HEK293 (cell line): ENCODE measurements at regions not wholly inside any gene's neighbourhood (a gene's known extent, or its start where the extent isn't known, plus 50 kb on each side); places are given as distances from the start of the nearest gene placed in this dataset.

Experiments used
- CTCF ChIA-PET: fragments of 350-600 bp; formaldehyde crosslinking; extraction: SDS; loops from one replicate; lab custom pipeline; 2021; ENCODE audit warnings: antibody characterized with exemption; lab: Yijun Ruan, JAX
- POLR2A ChIA-PET: fragments of 300-600 bp; formaldehyde crosslinking; extraction: SDS; loops from one replicate; lab custom pipeline; 2020; ENCODE audit warnings: antibody characterized with exemption, inconsistent platforms; lab: Yijun Ruan, JAX
- H3K27ac ChIP-seq: fragments of 200-500 bp; sonication (Bioruptor generic); 2 replicates; pipeline ENCODE4 v1.5.1; 2014; ENCODE audit warnings: low read depth, low read length, control low read depth, inconsistent platforms; ENCODE audit errors: extremely low read depth
- H3K36me3 ChIP-seq, 2 experiments: fragments of 200-500 bp in 1 of 2; sonication (Bioruptor generic) in 1 of 2; 1 replicate in 1 of 2; 2 replicates in 1 of 2; pipeline ENCODE4 v1.5.1; 2014 to 2017; ENCODE audit warnings: inconsistent platforms in 2 of 2, low read length in 2 of 2; ENCODE audit not compliant: control insufficient read depth in 2 of 2, insufficient read depth in 1 of 2
- H3K4me1 ChIP-seq: fragments of 200-500 bp; sonication (Bioruptor generic); 2 replicates; pipeline ENCODE4 v1.5.1; 2014; ENCODE audit warnings: mild to moderate bottlenecking, low read length, inconsistent platforms; ENCODE audit not compliant: control insufficient read depth, insufficient read depth
- H3K4me3 ChIP-seq: 2 replicates; pipeline ENCODE4 v1.5.1; 2011; ENCODE audit warnings: low read depth, mild to moderate bottlenecking, control low read depth, low read length, moderate library complexity
- H3K9me3 ChIP-seq: fragments of 200-500 bp; sonication (Bioruptor generic); 2 replicates; pipeline ENCODE4 v1.5.1; 2014; ENCODE audit warnings: low read depth, low read length, inconsistent platforms; ENCODE audit not compliant: control insufficient read depth, insufficient read depth
- IKZF3 ChIP-seq: fragments of 450-650 bp; IDR thresholded peaks from 2 replicates; pipeline ENCODE4 v1.5.0; 2018; ENCODE audit warnings: missing biosample characterization, mild to moderate bottlenecking, missing genetic modification characterization, moderate library complexity
- KLF1 ChIP-seq: fragments of 450-650 bp; formaldehyde crosslinking; IDR thresholded peaks from 2 replicates; pipeline ENCODE4 v1.5.1; 2016; ENCODE audit warnings: missing biosample characterization, missing genetic modification characterization
- REPIN1 ChIP-seq: fragments of 450-650 bp; formaldehyde crosslinking; IDR thresholded peaks from 2 replicates; pipeline ENCODE4 v1.5.1; 2017; ENCODE audit warnings: missing biosample characterization, missing genetic modification characterization, low read depth
- SP3 ChIP-seq: fragments of 450-650 bp; formaldehyde crosslinking; IDR thresholded peaks from 2 replicates; pipeline ENCODE4 v1.5.1; 2016; ENCODE audit warnings: missing biosample characterization, missing genetic modification characterization
- TCF7L2 ChIP-seq: IDR thresholded peaks from 2 replicates; pipeline ENCODE4 v1.6.1; 2011; ENCODE audit warnings: low read depth, mild to moderate bottlenecking, inconsistent platforms, low read length, moderate library complexity, borderline replicate concordance
- ZNF112 ChIP-seq: fragments of 450-650 bp; formaldehyde crosslinking; IDR thresholded peaks from 2 replicates; pipeline ENCODE4 v1.5.0; 2017; ENCODE audit warnings: missing biosample characterization, missing genetic modification characterization
- ZNF146 ChIP-seq: fragments of 450-650 bp; formaldehyde crosslinking; IDR thresholded peaks from 2 replicates; pipeline ENCODE4 v1.5.1; 2016; ENCODE audit warnings: missing biosample characterization, missing genetic modification characterization
- ZNF157 ChIP-seq: fragments of 450-650 bp; formaldehyde crosslinking; IDR thresholded peaks from 2 replicates; pipeline ENCODE4 v1.5.1; 2016; ENCODE audit warnings: missing biosample characterization, missing genetic modification characterization
- ZNF16 ChIP-seq: fragments of 450-650 bp; formaldehyde crosslinking; IDR thresholded peaks from 2 replicates; pipeline ENCODE4 v1.5.1; 2016; ENCODE audit warnings: low read depth, missing biosample characterization, missing genetic modification characterization
- ZNF175 ChIP-seq: fragments of 450-650 bp; formaldehyde crosslinking; IDR thresholded peaks from 2 replicates; pipeline ENCODE4 v1.5.1; 2016; ENCODE audit warnings: missing biosample characterization, missing genetic modification characterization
- ZNF266 ChIP-seq: fragments of 450-650 bp; formaldehyde crosslinking; IDR thresholded peaks from 2 replicates; pipeline ENCODE4 v1.5.1; 2016; ENCODE audit warnings: missing biosample characterization, missing genetic modification characterization, low read depth
- ZNF37A ChIP-seq: fragments of 450-650 bp; IDR thresholded peaks from 2 replicates; pipeline ENCODE4 v1.5.1; 2018; ENCODE audit warnings: missing biosample characterization, missing genetic modification characterization
- ZNF514 ChIP-seq: fragments of 450-650 bp; formaldehyde crosslinking; IDR thresholded peaks from 2 replicates; pipeline ENCODE4 v1.5.1; 2016; ENCODE audit warnings: missing biosample characterization, missing genetic modification characterization
- TF ChIP-seq, protein P1 (sequence below): fragments of 450-650 bp; formaldehyde crosslinking; IDR thresholded peaks from 2 replicates; pipeline ENCODE4 v1.5.1; 2016; ENCODE audit warnings: missing biosample characterization, missing genetic modification characterization
- TF ChIP-seq, protein P2 (sequence below): fragments of 450-650 bp; formaldehyde crosslinking; IDR thresholded peaks from 2 replicates; pipeline ENCODE4 v1.5.1; 2016; ENCODE audit warnings: missing biosample characterization, missing genetic modification characterization
- TF ChIP-seq, protein P3 (sequence below): fragments of 450-650 bp; formaldehyde crosslinking; IDR thresholded peaks from 2 replicates; pipeline ENCODE4 v1.5.1; 2016; ENCODE audit warnings: missing biosample characterization, missing genetic modification characterization
- TF ChIP-seq, protein P4 (sequence below): fragments of 450-650 bp; formaldehyde crosslinking; IDR thresholded peaks from 2 replicates; pipeline ENCODE4 v1.5.1; 2016; ENCODE audit warnings: missing biosample characterization, missing genetic modification characterization
- TF ChIP-seq, protein P5 (sequence below): fragments of 450-650 bp; formaldehyde crosslinking; IDR thresholded peaks from 2 replicates; pipeline ENCODE4 v1.5.1; 2016; ENCODE audit warnings: missing biosample characterization, missing genetic modification characterization

DNA sequence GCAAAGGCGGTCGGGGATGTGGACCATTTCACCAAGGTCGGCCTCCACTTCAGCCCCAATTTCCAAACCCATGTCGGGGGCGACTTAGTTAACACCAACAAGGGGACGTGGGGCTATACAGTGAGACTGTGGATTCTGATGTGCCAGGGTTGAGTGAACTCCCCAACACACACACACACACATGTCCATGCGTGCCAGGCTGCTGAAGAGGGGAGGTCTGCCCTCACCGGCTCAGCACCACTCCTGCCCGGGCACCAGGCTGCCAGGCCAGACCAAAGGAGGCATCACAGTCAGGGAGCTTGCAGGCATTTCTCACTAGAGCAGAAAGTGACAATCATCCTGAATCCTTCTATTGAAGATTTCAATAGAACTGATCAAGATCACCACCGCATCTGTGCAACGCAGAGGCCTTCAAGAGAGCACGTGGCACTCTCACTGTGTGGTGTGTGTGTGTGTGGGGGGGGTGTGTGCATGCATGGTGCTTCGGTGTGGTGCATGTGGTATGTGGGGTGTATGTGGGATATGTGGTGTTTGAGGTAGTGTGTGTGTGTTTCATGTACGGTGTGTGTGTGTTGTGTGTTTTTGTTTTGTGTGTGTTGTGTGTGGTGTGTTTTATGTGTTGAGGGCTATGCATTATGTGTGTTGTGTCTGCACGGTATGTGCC lies 403.5 kb upstream of the RNF32 start:
- TF ChIP-seq ZNF266 (tag by site-specific recombination) (0 out of 2 replicates have a peak, but pooled peaks have one; percentile 32), REPIN1 (tag by site-specific recombination) (no peak)
- TF ChIP-seq, all 188 proteins: peak for 1
- CTCF ChIA-PET = no interaction called here
- H3K4me3 ChIP-seq = no peak overlapping the region
- H3K27ac ChIP-seq = no peak overlapping the region
- POLR2A ChIA-PET = no interaction called here
- H3K36me3 ChIP-seq = no peaks in the 10 kb centered on the region
- no peaks in the 10 kb centered on the region for H3K4me1 ChIP-seq
- H3K9me3 ChIP-seq = no peaks in the 10 kb centered on the region

DNA sequence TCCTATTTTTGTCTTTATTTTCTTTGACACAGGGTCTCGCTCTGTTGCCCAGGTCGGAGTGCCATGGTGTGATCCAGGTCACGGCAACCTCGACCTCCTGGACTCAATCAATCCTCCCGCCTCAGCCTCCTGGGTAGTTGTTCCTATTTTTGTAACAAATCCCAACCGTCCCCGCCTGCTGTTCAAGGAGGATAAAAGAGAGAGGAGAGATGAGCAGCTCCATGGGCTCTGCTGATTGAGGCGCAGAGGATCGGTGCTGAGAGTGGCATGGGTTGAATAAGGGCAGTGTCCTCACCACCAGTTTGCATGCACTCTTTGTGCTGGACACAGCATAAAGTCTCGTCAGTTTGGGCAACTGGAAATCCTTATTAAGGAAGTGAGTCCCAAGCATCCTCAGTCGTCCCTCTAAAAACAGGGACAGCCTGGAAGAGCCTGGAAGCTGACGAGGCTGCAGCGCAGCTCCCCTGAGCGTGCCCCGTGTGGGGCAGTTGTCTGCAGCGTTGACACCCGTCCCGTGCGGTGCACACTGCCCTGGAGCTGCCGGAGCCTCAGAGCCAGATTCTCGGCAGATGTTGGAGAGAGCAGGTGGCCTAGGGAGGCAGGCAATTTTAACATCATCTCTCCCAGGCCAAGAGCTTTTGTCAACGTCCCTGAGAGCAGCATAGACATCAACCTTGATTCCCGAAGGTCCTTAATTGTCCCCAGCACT lies 404.2 kb upstream of the RNF32 start:
- Histone ChIP-seq H3K36me3 (no peaks in the 10 kb centered on the region), H3K9me3 (no peaks in the 10 kb centered on the region), H3K4me3 (no peak overlapping the region), H3K4me1 (no peaks in the 10 kb centered on the region), H3K27ac (no peak overlapping the region)
- POLR2A ChIA-PET = no interaction called here
- CTCF ChIA-PET = no interaction called here
- TF ChIP-seq SP3 (tag by site-specific recombination) = no peak
- TF ChIP-seq TCF7L2 = no peak
- TF ChIP-seq, protein P1, sequence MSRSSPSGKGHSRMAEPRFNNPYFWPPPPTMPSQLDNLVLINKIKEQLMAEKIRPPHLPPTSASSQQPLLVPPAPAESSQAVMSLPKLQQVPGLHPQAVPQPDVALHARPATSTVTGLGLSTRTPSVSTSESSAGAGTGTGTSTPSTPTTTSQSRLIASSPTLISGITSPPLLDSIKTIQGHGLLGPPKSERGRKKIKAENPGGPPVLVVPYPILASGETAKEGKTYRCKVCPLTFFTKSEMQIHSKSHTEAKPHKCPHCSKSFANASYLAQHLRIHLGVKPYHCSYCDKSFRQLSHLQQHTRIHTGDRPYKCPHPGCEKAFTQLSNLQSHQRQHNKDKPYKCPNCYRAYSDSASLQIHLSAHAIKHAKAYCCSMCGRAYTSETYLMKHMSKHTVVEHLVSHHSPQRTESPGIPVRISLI (tag by site-specific recombination) = no peak
- TF ChIP-seq, protein P2, sequence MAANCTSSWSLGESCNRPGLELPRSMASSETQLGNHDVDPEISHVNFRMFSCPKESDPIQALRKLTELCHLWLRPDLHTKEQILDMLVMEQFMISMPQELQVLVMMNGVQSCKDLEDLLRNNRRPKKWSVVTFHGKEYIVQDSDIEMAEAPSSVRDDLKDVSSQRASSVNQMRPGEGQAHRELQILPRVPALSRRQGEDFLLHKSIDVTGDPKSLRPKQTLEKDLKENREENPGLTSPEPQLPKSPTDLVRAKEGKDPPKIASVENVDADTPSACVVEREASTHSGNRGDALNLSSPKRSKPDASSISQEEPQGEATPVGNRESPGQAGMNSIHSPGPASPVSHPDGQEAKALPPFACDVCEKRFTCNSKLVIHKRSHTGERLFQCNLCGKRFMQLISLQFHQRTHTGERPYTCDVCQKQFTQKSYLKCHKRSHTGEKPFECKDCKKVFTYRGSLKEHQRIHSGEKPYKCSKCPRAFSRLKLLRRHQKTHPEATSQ (tag by site-specific recombination) = no peak
- TF ChIP-seq ZNF146 = no peak
- TF ChIP-seq ZNF37A (tag by site-specific recombination) = no peak
- no peak for TF ChIP-seq ZNF112
- TF ChIP-seq ZNF157 (tag by site-specific recombination) = no peak
- TF ChIP-seq, protein P3, sequence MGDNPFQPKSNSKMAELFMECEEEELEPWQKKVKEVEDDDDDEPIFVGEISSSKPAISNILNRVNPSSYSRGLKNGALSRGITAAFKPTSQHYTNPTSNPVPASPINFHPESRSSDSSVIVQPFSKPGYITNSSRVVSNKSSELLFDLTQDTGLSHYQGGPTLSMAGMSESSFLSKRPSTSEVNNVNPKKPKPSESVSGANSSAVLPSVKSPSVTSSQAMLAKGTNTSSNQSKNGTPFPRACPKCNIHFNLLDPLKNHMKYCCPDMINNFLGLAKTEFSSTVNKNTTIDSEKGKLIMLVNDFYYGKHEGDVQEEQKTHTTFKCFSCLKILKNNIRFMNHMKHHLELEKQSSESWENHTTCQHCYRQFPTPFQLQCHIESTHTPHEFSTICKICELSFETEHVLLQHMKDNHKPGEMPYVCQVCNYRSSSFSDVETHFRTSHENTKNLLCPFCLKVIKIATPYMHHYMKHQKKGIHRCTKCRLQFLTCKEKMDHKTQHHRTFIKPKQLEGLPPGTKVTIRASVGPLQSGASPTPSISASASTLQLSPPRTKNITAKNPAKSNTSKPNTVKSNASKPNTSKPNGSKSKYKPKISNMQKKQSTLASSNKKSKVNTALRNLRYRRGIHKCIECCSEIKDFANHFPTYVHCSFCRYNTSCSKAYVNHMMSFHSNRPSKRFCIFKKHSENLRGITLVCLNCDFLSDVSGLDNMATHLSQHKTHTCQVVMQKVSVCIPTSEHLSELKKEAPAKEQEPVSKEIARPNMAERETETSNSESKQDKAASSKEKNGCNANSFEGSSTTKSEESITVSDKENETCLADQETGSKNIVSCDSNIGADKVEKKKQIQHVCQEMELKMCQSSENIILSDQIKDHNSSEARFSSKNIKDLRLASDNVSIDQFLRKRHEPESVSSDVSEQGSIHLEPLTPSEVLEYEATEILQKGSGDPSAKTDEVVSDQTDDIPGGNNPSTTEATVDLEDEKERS = no peak
- TF ChIP-seq, all 188 proteins: peak for 0

DNA sequence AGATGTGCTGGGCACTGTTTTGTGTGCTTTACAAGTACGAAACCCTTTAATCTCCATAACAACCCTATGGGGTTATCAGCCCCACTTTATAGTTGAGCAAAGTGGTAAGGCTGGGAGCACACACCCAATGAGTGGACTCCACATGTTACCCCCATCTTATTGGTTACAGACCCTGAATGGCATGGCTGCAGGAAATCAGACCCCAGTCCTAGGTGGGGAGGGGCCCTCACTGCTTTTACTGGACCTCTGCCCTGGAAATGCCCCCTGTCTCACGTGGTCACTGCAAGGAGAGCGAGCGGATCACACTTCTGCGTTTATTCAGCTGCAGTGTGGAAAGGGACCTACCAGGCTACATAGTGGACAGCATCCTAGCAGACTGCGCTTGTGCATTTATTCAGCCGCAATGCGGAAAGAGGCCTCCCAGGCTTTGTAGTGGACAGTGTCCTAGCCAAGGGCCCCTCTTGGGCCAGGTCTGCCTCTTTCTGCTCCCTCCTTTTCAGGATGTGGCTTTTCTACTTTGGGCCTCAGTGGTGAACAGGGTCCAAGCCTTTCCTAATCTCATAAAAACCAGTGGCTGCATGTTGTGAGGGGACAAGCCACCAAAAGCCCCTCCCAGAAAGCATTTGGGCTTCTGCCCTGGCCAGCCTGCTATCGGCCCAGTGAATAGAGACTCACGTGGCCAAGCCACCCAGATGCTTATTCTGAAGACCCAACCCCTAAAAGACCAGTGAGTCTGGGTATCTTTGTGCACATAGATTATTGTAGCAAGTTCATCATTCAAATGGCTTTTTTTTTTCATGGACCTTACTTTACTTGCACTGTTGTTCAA lies 405.7 kb upstream of the RNF32 start:
- CTCF ChIA-PET = no interaction called here
- no peak overlapping the region for H3K27ac ChIP-seq
- no peaks in the 10 kb centered on the region for H3K36me3 ChIP-seq
- TF ChIP-seq IKZF3 (tag by site-specific recombination) (no peak), ZNF16 (no peak), ZNF146 (no peak), ZNF175 (tag by site-specific recombination) (no peak), KLF1 (no peak), ZNF514 (no peak)
- TF ChIP-seq, protein P4, sequence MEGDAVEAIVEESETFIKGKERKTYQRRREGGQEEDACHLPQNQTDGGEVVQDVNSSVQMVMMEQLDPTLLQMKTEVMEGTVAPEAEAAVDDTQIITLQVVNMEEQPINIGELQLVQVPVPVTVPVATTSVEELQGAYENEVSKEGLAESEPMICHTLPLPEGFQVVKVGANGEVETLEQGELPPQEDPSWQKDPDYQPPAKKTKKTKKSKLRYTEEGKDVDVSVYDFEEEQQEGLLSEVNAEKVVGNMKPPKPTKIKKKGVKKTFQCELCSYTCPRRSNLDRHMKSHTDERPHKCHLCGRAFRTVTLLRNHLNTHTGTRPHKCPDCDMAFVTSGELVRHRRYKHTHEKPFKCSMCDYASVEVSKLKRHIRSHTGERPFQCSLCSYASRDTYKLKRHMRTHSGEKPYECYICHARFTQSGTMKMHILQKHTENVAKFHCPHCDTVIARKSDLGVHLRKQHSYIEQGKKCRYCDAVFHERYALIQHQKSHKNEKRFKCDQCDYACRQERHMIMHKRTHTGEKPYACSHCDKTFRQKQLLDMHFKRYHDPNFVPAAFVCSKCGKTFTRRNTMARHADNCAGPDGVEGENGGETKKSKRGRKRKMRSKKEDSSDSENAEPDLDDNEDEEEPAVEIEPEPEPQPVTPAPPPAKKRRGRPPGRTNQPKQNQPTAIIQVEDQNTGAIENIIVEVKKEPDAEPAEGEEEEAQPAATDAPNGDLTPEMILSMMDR = no peak
- TF ChIP-seq, protein P5, sequence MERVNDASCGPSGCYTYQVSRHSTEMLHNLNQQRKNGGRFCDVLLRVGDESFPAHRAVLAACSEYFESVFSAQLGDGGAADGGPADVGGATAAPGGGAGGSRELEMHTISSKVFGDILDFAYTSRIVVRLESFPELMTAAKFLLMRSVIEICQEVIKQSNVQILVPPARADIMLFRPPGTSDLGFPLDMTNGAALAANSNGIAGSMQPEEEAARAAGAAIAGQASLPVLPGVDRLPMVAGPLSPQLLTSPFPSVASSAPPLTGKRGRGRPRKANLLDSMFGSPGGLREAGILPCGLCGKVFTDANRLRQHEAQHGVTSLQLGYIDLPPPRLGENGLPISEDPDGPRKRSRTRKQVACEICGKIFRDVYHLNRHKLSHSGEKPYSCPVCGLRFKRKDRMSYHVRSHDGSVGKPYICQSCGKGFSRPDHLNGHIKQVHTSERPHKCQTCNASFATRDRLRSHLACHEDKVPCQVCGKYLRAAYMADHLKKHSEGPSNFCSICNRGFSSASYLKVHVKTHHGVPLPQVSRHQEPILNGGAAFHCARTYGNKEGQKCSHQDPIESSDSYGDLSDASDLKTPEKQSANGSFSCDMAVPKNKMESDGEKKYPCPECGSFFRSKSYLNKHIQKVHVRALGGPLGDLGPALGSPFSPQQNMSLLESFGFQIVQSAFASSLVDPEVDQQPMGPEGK (tag by site-specific recombination) = no peak
- TF ChIP-seq, all 188 proteins: peak for 0
- no peaks in the 10 kb centered on the region for H3K4me1 ChIP-seq
- H3K9me3 ChIP-seq = no peaks in the 10 kb centered on the region
- POLR2A ChIA-PET = no interaction called here
- no peak overlapping the region for H3K4me3 ChIP-seq
